ENCODE measurements at regions not wholly inside any gene's neighbourhood (a gene's known extent, or its start where the extent isn't known, plus 50 kb on each side); places are given as distances from the start of the nearest gene placed in this dataset.

- Histone ChIP-seq H3K36me3 (ENCODE audit: insufficient read depth, low read length) (no peaks in the 10 kb centered on the region), H3K4me3 (ENCODE audit: low read length) (no peak overlapping the region), H3K27me3 (ENCODE audit: insufficient read depth, low read length) (no peaks in the 10 kb centered on the region), H3K9ac (ENCODE audit: low read depth, low read length) (no peak overlapping the region), H3K9me3 (ENCODE audit: insufficient read depth, low read depth, low read length) (no peaks in the 10 kb centered on the region), H3K27ac (ENCODE audit: low read depth, low read length) (no peak overlapping the region), H3K4me1 (ENCODE audit: insufficient read depth, low read length) (peaks cover 10% of the 10 kb centered on the region; the same call in 1 of the 2 replicates)
- 25% methylated on average over 1 of the region's 1 CpG for WGBS
Observed at GRCh38 chr3:107206141-107206540, 171.1 kb upstream of the CCDC54 start.

GRCh38 chr3:107206945-107207344, 170.3 kb upstream of the CCDC54 start:
- peaks cover 10% of the 10 kb centered on the region; the same call in 1 of the 2 replicates for H3K4me1 ChIP-seq (ENCODE audit: insufficient read depth, low read length)
- no peaks in the 10 kb centered on the region for H3K9me3 ChIP-seq (ENCODE audit: insufficient read depth, low read depth, low read length)
- H3K27ac ChIP-seq (ENCODE audit: low read depth, low read length): no peak overlapping the region
- no peak overlapping the region for H3K9ac ChIP-seq (ENCODE audit: low read depth, low read length)
- H3K4me3 ChIP-seq (ENCODE audit: low read length): no peak overlapping the region
- H3K27me3 ChIP-seq (ENCODE audit: insufficient read depth, low read length): no peaks in the 10 kb centered on the region
- no peaks in the 10 kb centered on the region for H3K36me3 ChIP-seq (ENCODE audit: insufficient read depth, low read length)

DNA sequence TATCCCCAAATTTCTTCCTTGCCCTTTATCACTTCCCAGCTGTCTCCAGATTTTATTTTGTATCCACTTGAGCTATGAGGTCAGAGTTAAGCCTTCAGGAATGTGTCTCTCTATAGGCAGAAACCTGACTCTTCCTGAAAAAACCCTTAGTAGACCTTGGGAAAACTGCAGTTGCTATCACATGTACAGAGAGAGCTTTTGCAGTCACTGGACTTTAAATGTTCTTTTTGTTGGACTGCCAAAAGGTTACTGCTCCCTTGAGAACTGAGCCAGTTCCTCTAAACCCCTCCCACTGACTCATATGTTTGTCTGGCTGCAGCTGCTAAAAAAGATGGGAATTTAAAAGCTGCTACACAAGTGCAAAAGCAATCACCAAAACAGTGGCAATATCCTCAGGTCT, 169.1 kb upstream of the CCDC54 start:
- no peak overlapping the region for H3K27ac ChIP-seq (ENCODE audit: low read depth, low read length)
- H3K4me3 ChIP-seq (ENCODE audit: low read length): no peak overlapping the region
- H3K4me1 ChIP-seq (ENCODE audit: insufficient read depth, low read length): peaks cover 10% of the 10 kb centered on the region; the same call in 1 of the 2 replicates
- H3K9ac ChIP-seq (ENCODE audit: low read depth, low read length): no peak overlapping the region
- no peaks in the 10 kb centered on the region for H3K27me3 ChIP-seq (ENCODE audit: insufficient read depth, low read length)
- H3K36me3 ChIP-seq (ENCODE audit: insufficient read depth, low read length): no peaks in the 10 kb centered on the region
- H3K9me3 ChIP-seq (ENCODE audit: insufficient read depth, low read depth, low read length): no peaks in the 10 kb centered on the region

GRCh38 chr3:107208796-107209195, 168.4 kb upstream of the CCDC54 start:
- 85% methylated on average over 1 of the region's 1 CpG for WGBS
- H3K4me1 ChIP-seq (ENCODE audit: insufficient read depth, low read length): peaks cover 10% of the 10 kb centered on the region; the same call in 1 of the 2 replicates
- H3K9ac ChIP-seq (ENCODE audit: low read depth, low read length): no peak overlapping the region
- no peak overlapping the region for H3K27ac ChIP-seq (ENCODE audit: low read depth, low read length)
- no peak overlapping the region for H3K4me3 ChIP-seq (ENCODE audit: low read length)
- H3K27me3 ChIP-seq (ENCODE audit: insufficient read depth, low read length): no peaks in the 10 kb centered on the region
- H3K36me3 ChIP-seq (ENCODE audit: insufficient read depth, low read length): no peaks in the 10 kb centered on the region
- H3K9me3 ChIP-seq (ENCODE audit: insufficient read depth, low read depth, low read length): no peaks in the 10 kb centered on the region

- peaks cover 10% of the 10 kb centered on the region; the same call in 1 of the 2 replicates for H3K4me1 ChIP-seq (ENCODE audit: insufficient read depth, low read length)
- no peaks in the 10 kb centered on the region for H3K27me3 ChIP-seq (ENCODE audit: insufficient read depth, low read length)
- no peaks in the 10 kb centered on the region for H3K9me3 ChIP-seq (ENCODE audit: insufficient read depth, low read depth, low read length)
- no peak overlapping the region for H3K9ac ChIP-seq (ENCODE audit: low read depth, low read length)
- H3K4me3 ChIP-seq (ENCODE audit: low read length): no peak overlapping the region
- 96% methylated on average over 4 of the region's 4 CpGs for WGBS
- no peaks in the 10 kb centered on the region for H3K36me3 ChIP-seq (ENCODE audit: insufficient read depth, low read length)
- H3K27ac ChIP-seq (ENCODE audit: low read depth, low read length): no peak overlapping the region
Observed at GRCh38 chr3:107209302-107209990, 167.8 kb upstream of the CCDC54 start.

GRCh38 chr3:107211608-107212007, 165.6 kb upstream of the CCDC54 start:
- Histone ChIP-seq H3K9ac (ENCODE audit: low read depth, low read length) (no peak overlapping the region), H3K9me3 (ENCODE audit: insufficient read depth, low read depth, low read length) (no peaks in the 10 kb centered on the region), H3K27me3 (ENCODE audit: insufficient read depth, low read length) (no peaks in the 10 kb centered on the region), H3K36me3 (ENCODE audit: insufficient read depth, low read length) (no peaks in the 10 kb centered on the region), H3K27ac (ENCODE audit: low read depth, low read length) (no peak overlapping the region), H3K4me1 (ENCODE audit: insufficient read depth, low read length) (peaks cover 14% of the 10 kb centered on the region), H3K4me3 (ENCODE audit: low read length) (no peak overlapping the region)
- 96% methylated on average over 1 of the region's 1 CpG for WGBS

GRCh38 chr3:107212618-107213017, 164.6 kb upstream of the CCDC54 start:
- Histone ChIP-seq H3K27me3 (ENCODE audit: insufficient read depth, low read length) (no peaks in the 10 kb centered on the region), H3K9ac (ENCODE audit: low read depth, low read length) (no peak overlapping the region), H3K4me1 (ENCODE audit: insufficient read depth, low read length) (peaks cover 13% of the 10 kb centered on the region), H3K9me3 (ENCODE audit: insufficient read depth, low read depth, low read length) (no peaks in the 10 kb centered on the region), H3K4me3 (ENCODE audit: low read length) (no peak overlapping the region), H3K36me3 (ENCODE audit: insufficient read depth, low read length) (no peaks in the 10 kb centered on the region), H3K27ac (ENCODE audit: low read depth, low read length) (no peak overlapping the region)
- WGBS: 91% methylated on average over 3 of the region's 3 CpGs

DNA sequence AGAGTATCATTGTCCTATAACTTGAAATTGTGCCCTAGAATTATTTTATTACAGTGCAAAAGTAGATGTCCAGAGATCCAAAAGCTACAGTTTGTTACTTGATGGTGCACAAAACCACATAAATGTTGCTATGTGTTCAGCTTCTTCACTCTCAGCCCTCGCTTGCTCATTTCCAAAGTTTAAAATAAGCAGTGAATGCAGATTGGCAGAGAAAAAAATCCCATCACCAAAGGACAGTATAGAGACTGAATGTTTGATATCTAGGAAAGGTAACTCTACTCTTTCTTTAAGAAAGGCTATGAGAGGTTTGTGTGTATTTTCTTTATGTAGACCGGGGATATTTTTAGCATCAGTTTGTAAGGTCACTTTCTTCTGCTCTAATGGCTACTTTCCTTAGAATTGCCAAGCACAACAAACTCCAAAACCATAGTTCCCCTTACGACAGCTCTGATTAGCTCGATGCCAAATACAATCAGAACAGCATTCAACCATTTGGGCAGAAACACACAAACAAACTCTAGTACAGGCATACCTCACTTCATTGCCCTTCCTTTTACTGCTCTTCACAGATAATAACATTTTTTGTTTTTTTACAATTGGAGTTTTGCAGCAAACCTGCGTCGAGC, 164.1 kb upstream of the CCDC54 start:
- 99% methylated on average over 5 of the region's 6 CpGs for WGBS
- H3K27me3 ChIP-seq (ENCODE audit: insufficient read depth, low read length): no peaks in the 10 kb centered on the region
- H3K9me3 ChIP-seq (ENCODE audit: insufficient read depth, low read depth, low read length): no peaks in the 10 kb centered on the region
- no peak overlapping the region for H3K4me3 ChIP-seq (ENCODE audit: low read length)
- no peaks in the 10 kb centered on the region for H3K36me3 ChIP-seq (ENCODE audit: insufficient read depth, low read length)
- no peak overlapping the region for H3K9ac ChIP-seq (ENCODE audit: low read depth, low read length)
- no peak overlapping the region for H3K27ac ChIP-seq (ENCODE audit: low read depth, low read length)
- H3K4me1 ChIP-seq (ENCODE audit: insufficient read depth, low read length): peaks cover 8% of the 10 kb centered on the region

DNA sequence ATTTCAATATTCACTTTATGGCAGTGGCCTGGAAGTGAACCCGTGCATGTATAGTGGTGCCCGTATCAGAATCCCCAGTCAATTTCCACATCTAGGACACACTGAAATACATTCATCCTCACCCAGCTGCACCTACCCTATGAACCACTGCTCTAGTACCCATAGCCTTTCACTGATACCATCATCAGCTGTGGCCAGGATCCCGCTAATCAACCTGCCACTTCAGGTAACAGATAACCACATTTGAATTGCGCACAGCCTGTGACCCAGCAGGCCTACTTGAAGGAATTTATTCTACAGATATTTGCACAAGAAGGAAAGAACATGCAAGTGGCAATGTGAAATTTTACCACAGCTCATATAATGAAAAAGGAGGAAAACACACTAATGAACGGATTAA, 161.0 kb upstream of the CCDC54 start:
- 98% methylated on average over 5 of the region's 5 CpGs for WGBS
- peaks cover 4% of the 10 kb centered on the region; the same call in 1 of the 2 replicates for H3K4me1 ChIP-seq (ENCODE audit: insufficient read depth, low read length)
- no peaks in the 10 kb centered on the region for H3K36me3 ChIP-seq (ENCODE audit: insufficient read depth, low read length)
- no peak overlapping the region for H3K27ac ChIP-seq (ENCODE audit: low read depth, low read length)
- H3K9me3 ChIP-seq (ENCODE audit: insufficient read depth, low read depth, low read length): no peaks in the 10 kb centered on the region
- no peak overlapping the region for H3K9ac ChIP-seq (ENCODE audit: low read depth, low read length)
- no peaks in the 10 kb centered on the region for H3K27me3 ChIP-seq (ENCODE audit: insufficient read depth, low read length)
- no peak overlapping the region for H3K4me3 ChIP-seq (ENCODE audit: low read length)

GRCh38 chr3:107216711-107217110, 160.5 kb upstream of the CCDC54 start:
- Histone ChIP-seq H3K27me3 (ENCODE audit: insufficient read depth, low read length) (no peaks in the 10 kb centered on the region), H3K4me1 (ENCODE audit: insufficient read depth, low read length) (peaks cover 4% of the 10 kb centered on the region; the same call in 1 of the 2 replicates), H3K27ac (ENCODE audit: low read depth, low read length) (no peak overlapping the region), H3K36me3 (ENCODE audit: insufficient read depth, low read length) (no peaks in the 10 kb centered on the region), H3K9ac (ENCODE audit: low read depth, low read length) (no peak overlapping the region), H3K4me3 (ENCODE audit: low read length) (no peak overlapping the region), H3K9me3 (ENCODE audit: insufficient read depth, low read depth, low read length) (no peaks in the 10 kb centered on the region)
- WGBS: 94% methylated on average over 3 of the region's 3 CpGs

DNA sequence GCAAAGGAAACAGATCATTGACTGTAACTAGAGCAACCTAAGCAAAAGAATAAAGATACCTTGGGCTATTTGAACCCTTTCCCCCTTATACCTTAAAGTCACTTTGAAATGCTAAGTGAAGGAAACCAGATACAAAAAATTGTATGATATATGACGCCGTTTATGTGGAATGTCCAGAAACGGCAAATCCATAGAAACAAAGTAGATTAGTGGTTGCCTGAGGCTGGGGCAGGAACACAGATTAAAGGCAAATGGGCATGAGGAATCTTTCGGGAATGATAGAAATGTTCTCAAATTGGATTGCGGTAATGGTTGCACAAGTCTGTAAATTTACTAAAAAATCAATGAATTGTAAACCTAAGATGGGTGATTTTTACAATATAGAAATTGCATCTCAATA, 160.1 kb upstream of the CCDC54 start:
- Histone ChIP-seq H3K4me3 (ENCODE audit: low read length) (no peak overlapping the region), H3K27ac (ENCODE audit: low read depth, low read length) (no peak overlapping the region), H3K4me1 (ENCODE audit: insufficient read depth, low read length) (peaks cover 4% of the 10 kb centered on the region; the same call in 1 of the 2 replicates), H3K27me3 (ENCODE audit: insufficient read depth, low read length) (no peaks in the 10 kb centered on the region), H3K9me3 (ENCODE audit: insufficient read depth, low read depth, low read length) (no peaks in the 10 kb centered on the region), H3K36me3 (ENCODE audit: insufficient read depth, low read length) (no peaks in the 10 kb centered on the region), H3K9ac (ENCODE audit: low read depth, low read length) (no peak overlapping the region)
- WGBS: 95% methylated on average over 5 of the region's 5 CpGs

Measured in HUES64 (cell line).